MM.1S (cell line): ENCODE measurements at regions not wholly inside any gene's neighbourhood (a gene's known extent, or its start where the extent isn't known, plus 50 kb on each side); places are given as distances from the start of the nearest gene placed in this dataset.

Experiments used
- EZH2 ChIP-seq: fragments of 300-600 bp; sonication (generic); optimal IDR thresholded peaks from 2 replicates; pipeline ENCODE3; 2017; ENCODE audit warnings: low read depth, mild to moderate bottlenecking, antibody characterized with exemption, low read length, mixed read lengths
- TF ChIP-seq, protein P1 (sequence below): fragments of 300-600 bp; sonication (generic); IDR thresholded peaks from 2 replicates; pipeline ENCODE4 v1.5.1; 2016; ENCODE audit warnings: antibody characterized with exemption, low read length, mixed read lengths

- no peak for TF ChIP-seq EZH2
- TF ChIP-seq, protein P1, sequence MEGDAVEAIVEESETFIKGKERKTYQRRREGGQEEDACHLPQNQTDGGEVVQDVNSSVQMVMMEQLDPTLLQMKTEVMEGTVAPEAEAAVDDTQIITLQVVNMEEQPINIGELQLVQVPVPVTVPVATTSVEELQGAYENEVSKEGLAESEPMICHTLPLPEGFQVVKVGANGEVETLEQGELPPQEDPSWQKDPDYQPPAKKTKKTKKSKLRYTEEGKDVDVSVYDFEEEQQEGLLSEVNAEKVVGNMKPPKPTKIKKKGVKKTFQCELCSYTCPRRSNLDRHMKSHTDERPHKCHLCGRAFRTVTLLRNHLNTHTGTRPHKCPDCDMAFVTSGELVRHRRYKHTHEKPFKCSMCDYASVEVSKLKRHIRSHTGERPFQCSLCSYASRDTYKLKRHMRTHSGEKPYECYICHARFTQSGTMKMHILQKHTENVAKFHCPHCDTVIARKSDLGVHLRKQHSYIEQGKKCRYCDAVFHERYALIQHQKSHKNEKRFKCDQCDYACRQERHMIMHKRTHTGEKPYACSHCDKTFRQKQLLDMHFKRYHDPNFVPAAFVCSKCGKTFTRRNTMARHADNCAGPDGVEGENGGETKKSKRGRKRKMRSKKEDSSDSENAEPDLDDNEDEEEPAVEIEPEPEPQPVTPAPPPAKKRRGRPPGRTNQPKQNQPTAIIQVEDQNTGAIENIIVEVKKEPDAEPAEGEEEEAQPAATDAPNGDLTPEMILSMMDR: no peak
These were observed 56.9 kb upstream of the ADGRA1 start for GRCh38 chr10:133030781-133031180.
